K562 (cell line): ENCODE measurements at regions not wholly inside any gene's neighbourhood (a gene's known extent, or its start where the extent isn't known, plus 50 kb on each side); places are given as distances from the start of the nearest gene placed in this dataset.

Source experiments
- ATAC-seq: fragments of 200-7000 bp; cut with Tn5 transposase; 3 replicates; pipeline ENCODE4 v1.9.1; 2020; ENCODE audit warnings: moderate library complexity
- BruUV-seq: library from RNA; stranded (reverse); fragments of 400-500 nt; replicated peaks from 2 replicates; lab custom pipeline; 2021; lab: Mats Ljungman, UMichigan
- CTCF ChIA-PET: fragments of 300-600 bp; formaldehyde crosslinking; extraction: SDS; loops from one replicate; lab custom pipeline; 2021; ENCODE audit warnings: low intra/inter-chr PET ratio; lab: Yijun Ruan, JAX
- POLR2A ChIA-PET: fragments of 300-600, 350-650 bp; sonication (Branson Sonifier 250); formaldehyde crosslinking; extraction: SDS; loops from one replicate; lab custom pipeline; 2021; ENCODE audit warnings: antibody characterized with exemption, inconsistent platforms; lab: Yijun Ruan, JAX
- DNase-seq, 4 experiments: peaks; one replicate each; pipeline versions ENCODE4 v3.0.0 to v3.0.0-alpha.2; 2011 to 2018; ENCODE audit warnings: low spot score in 3 of 4, mixed read lengths in 3 of 4; ENCODE audit errors: extremely low read depth in 1 of 4
- FAIRE-seq: peaks from 2 replicates; lab custom pipeline; 2011; peaks lifted over from hg19 to GRCh38; lab: Jason Lieb, UNC
- H2AFZ ChIP-seq: 2 replicates; pipeline ENCODE4 v1.6.0; 2011; ENCODE audit warnings: low read depth, low read length, control low read depth, inconsistent platforms
- H3K27ac ChIP-seq: fragments of 200-600 bp; 3 replicates; pipeline ENCODE4 v1.8.0; 2011; ENCODE audit warnings: low read depth, mild to moderate bottlenecking, control low read depth, inconsistent platforms, low read length, moderate library complexity, mixed read lengths; ENCODE audit errors: extremely low read depth
- H3K27me3 ChIP-seq, 2 experiments: fragments of 300-600 bp in 1 of 2; 2 replicates in 1 of 2; 3 replicates in 1 of 2; pipeline versions ENCODE4 v1.6.0 to v1.8.0; 2011; ENCODE audit warnings: inconsistent platforms in 2 of 2, low read length in 2 of 2, mild to moderate bottlenecking in 1 of 2, mixed read lengths in 1 of 2, moderate library complexity in 1 of 2; ENCODE audit not compliant: control insufficient read depth in 2 of 2, insufficient read depth in 2 of 2
- H3K36me3 ChIP-seq: fragments of 300-600 bp; 3 replicates; pipeline ENCODE4 v1.8.0; 2011; ENCODE audit warnings: mild to moderate bottlenecking, low read length, inconsistent platforms; ENCODE audit not compliant: control insufficient read depth, insufficient read depth
- H3K4me1 ChIP-seq, 2 experiments: fragments of 200-600 bp in 1 of 2; replicated peaks in 1 of 2; 2 replicates in 1 of 2; 3 replicates in 1 of 2; pipeline versions ENCODE4 v1.5.1 to v1.8.0; 2011; ENCODE audit warnings: inconsistent platforms in 2 of 2, low read length in 2 of 2, mild to moderate bottlenecking in 1 of 2, mixed read lengths in 1 of 2, moderate library complexity in 1 of 2; ENCODE audit not compliant: control insufficient read depth in 2 of 2, insufficient read depth in 2 of 2
- H3K4me2 ChIP-seq: 2 replicates; pipeline ENCODE4 v1.6.1; 2011; ENCODE audit warnings: low read length, control low read depth, inconsistent platforms, mixed read lengths; ENCODE audit not compliant: insufficient read depth
- H3K4me3 ChIP-seq: fragments of 200-600 bp; sonication (generic), shearing (Covaris generic); 2 replicates; pipeline ENCODE4 v1.5.1; 2016; ENCODE audit warnings: control low read depth, inconsistent platforms
- H3K79me2 ChIP-seq: fragments of 200-600 bp; 3 replicates; pipeline ENCODE4 v1.8.0; 2011; ENCODE audit warnings: low read length, inconsistent platforms; ENCODE audit not compliant: control insufficient read depth, insufficient read depth
- H3K9ac ChIP-seq, 2 experiments: 2 replicates each; pipeline versions ENCODE4 v1.6.0 to v1.6.1; 2011; ENCODE audit warnings: low read depth in 2 of 2, low read length in 2 of 2, control low read depth in 1 of 2, inconsistent platforms in 1 of 2, mild to moderate bottlenecking in 1 of 2, mixed read lengths in 1 of 2; ENCODE audit not compliant: insufficient read depth in 1 of 2
- H3K9me1 ChIP-seq: one replicate; pipeline ENCODE4 v1.6.0; 2011; ENCODE audit warnings: inconsistent platforms, mild to moderate bottlenecking, low read length, moderate library complexity; ENCODE audit not compliant: control insufficient read depth, insufficient read depth
- H3K9me3 ChIP-seq: replicated peaks from 2 replicates; pipeline ENCODE4 v1.5.1; 2011; ENCODE audit warnings: low read depth, low read length, inconsistent platforms; ENCODE audit not compliant: control insufficient read depth, insufficient read depth
- H4K20me1 ChIP-seq: replicated peaks from 2 replicates; pipeline ENCODE4 v1.6.1; 2011; ENCODE audit warnings: low read length, inconsistent platforms, mixed read lengths; ENCODE audit not compliant: control insufficient read depth, insufficient read depth
- BCOR ChIP-seq: fragments of 450-650 bp; IDR thresholded peaks from 2 replicates; pipeline ENCODE4 v1.6.1; 2016
- CCNT2 ChIP-seq: IDR thresholded peaks from 2 replicates; pipeline ENCODE4 v1.6.1; 2011; ENCODE audit warnings: borderline replicate concordance, low read depth, mild to moderate bottlenecking, moderate library complexity, mixed read lengths, low read length; ENCODE audit not compliant: insufficient read length; ENCODE audit errors: extremely low read depth
- E4F1 ChIP-seq: fragments of 250-450 bp; sonication (Bioruptor Pico); IDR thresholded peaks from 2 replicates; pipeline ENCODE4 v1.5.0; 2021; ENCODE audit warnings: mild to moderate bottlenecking, borderline replicate concordance
- FOXK1 ChIP-seq: sonication (generic); formaldehyde crosslinking; IDR thresholded peaks from 2 replicates; pipeline ENCODE4 v1.8.0; 2022; ENCODE audit warnings: missing genetic modification reagents, mild to moderate bottlenecking, borderline replicate concordance
- FOXK2 ChIP-seq, 2 experiments: fragments of 450-650 bp; IDR thresholded peaks in 1 of 2; conservative IDR thresholded peaks in 1 of 2; 2 replicates each; pipeline ENCODE4 v1.6.1; 2016; ENCODE audit warnings: low read depth in 2 of 2, mild to moderate bottlenecking in 1 of 2
- MXD1 ChIP-seq: fragments of 250-450 bp; sonication (Bioruptor Pico); IDR thresholded peaks from 2 replicates; pipeline ENCODE4 v1.8.0; 2021; ENCODE audit warnings: borderline replicate concordance, mild to moderate bottlenecking, moderate library complexity; ENCODE audit not compliant: poor library complexity, severe bottlenecking
- NFIX ChIP-seq: fragments of 250-450 bp; sonication (Bioruptor Pico); IDR thresholded peaks from 2 replicates; pipeline ENCODE4 v1.4.0; 2020; ENCODE audit warnings: low read depth, mild to moderate bottlenecking, moderate library complexity
- PTBP1 ChIP-seq: fragments of 200-400 bp; formaldehyde crosslinking; IDR thresholded peaks from 2 replicates; pipeline ENCODE4 v1.6.1; 2017; ENCODE audit warnings: low read depth, low read length
- RREB1 ChIP-seq: fragments of 250-450 bp; sonication (Bioruptor Pico); IDR thresholded peaks from 2 replicates; pipeline ENCODE4 v1.4.0; 2020
- ZNF217 ChIP-seq: sonication (generic); formaldehyde crosslinking; IDR thresholded peaks from 2 replicates; pipeline ENCODE4 v1.8.0; 2022; ENCODE audit warnings: mild to moderate bottlenecking, missing genetic modification reagents
- ZNF224 ChIP-seq: sonication (generic); formaldehyde crosslinking; IDR thresholded peaks from 2 replicates; pipeline ENCODE4 v1.8.0; 2022; ENCODE audit warnings: mild to moderate bottlenecking, missing genetic modification reagents
- ZNF41 ChIP-seq: fragments of 250-450 bp; sonication (Bioruptor Pico); conservative IDR thresholded peaks from 2 replicates; pipeline ENCODE4 v1.4.0; 2020; ENCODE audit warnings: mild to moderate bottlenecking
- WGBS: fragments of 100-300 bp; shearing (Covaris generic); methylation state at CpG from one replicate; pipeline ENCODE4 v1.1.6; 2016; ENCODE audit warnings: low coverage, mixed read lengths; ENCODE audit not compliant: insufficient coverage; ENCODE audit errors: missing lambda C conversion rate; 5-methylcytosine and 5-hydroxymethylcytosine counted together
- in situ Hi-C: fragments of 300-500 bp; cut with MboI; formaldehyde crosslinking; loops from 4 replicates; pipeline ENCODE4 v1.15.0; 2018; ENCODE audit warnings: inconsistent platforms, mixed read lengths
- intact Hi-C: fragments of 100-400 bp; cut with micrococcal nuclease; formaldehyde crosslinking; loops from 2 replicates; pipeline ENCODE4 v1.14.2; 2022

- no peak for ATAC-seq
- in situ Hi-C loops: loop anchor here (25.0 kb wide), 1 partner anchor 690 kb away; the partner anchor contains the start of gene RFESD
- Histone ChIP-seq H4K20me1 (no peaks in the 10 kb centered on the region), H3K27me3 (no peaks in the 10 kb centered on the region; a peak in 1 of 5 replicates), H3K9me1 (no peaks in the 10 kb centered on the region), H3K27ac (no peak overlapping the region), H3K4me2 (no peak overlapping the region), H3K79me2 (no peaks in the 10 kb centered on the region), H3K9ac (no peak overlapping the region), H3K36me3 (no peaks in the 10 kb centered on the region), H3K9me3 (no peaks in the 10 kb centered on the region), H3K4me1 (no peaks in the 10 kb centered on the region), H3K4me3 (no peak overlapping the region), H2AFZ (no peak overlapping the region)
- FAIRE-seq: no peak
- 2% methylated on average over 4 of the region's 4 CpGs for WGBS
- CTCF ChIA-PET: no interaction called here
- intact Hi-C loops: no loop called here
- DNase-seq: no peak
- TF ChIP-seq PTBP1 (no peak), ZNF41 (CRISPR knock-in tag) (no peak), CCNT2 (no peak), RREB1 (CRISPR knock-in tag) (no peak), NFIX (no peak), ZNF217 (CRISPR knock-in tag) (no peak), FOXK1 (CRISPR knock-in tag) (no peak), FOXK2 (conservative IDR thresholded peaks at IDR 0.05 in 1 of 2, IDR thresholded peaks at IDR 0.05 in 1 of 2; ENCODE audit: low read depth in 2 of 2) (no peak), E4F1 (CRISPR knock-in tag) (no peak), BCOR (no peak), ZNF224 (CRISPR knock-in tag) (no peak), MXD1 (CRISPR knock-in tag) (no peak)
- no TSS peak for BruUV-seq
- POLR2A ChIA-PET: interaction anchor here (0.6 kb wide), 1 partner anchor 24 kb away, joined by 3 read pairs; no protein-coding TSS in a partner anchor
These were observed 106.1 kb downstream of the PCSK1 start for GRCh38 chr5:96326902-96327301.
